ENCODE measurements at regions not wholly inside any gene's neighbourhood (a gene's known extent, or its start where the extent isn't known, plus 50 kb on each side); places are given as distances from the start of the nearest gene placed in this dataset.

DNA sequence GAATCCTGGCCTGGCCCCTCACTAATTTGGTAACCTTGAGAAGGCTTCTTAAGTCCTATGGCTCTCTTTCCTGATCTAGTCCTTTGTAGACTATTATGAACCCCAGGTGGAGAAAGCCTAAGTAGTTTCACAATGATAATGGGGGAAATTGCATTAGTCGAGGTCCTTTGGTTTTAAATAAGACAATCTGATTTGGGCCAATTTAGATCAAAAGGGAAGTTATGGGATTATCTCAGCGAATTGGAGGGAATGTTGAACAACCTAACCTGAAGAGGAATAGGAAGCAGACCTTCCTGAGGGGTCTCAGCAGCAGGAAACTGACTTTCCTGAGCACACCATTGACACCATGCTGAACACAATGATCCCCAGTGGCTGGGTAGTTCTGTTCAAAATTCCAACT lies 331.5 kb downstream of the PRDM5 start:
- no peak for TF ChIP-seq EZH2phosphoT487 (IDR thresholded peaks at IDR 0.05; ENCODE audit: borderline replicate concordance)
- TF ChIP-seq, protein P1, sequence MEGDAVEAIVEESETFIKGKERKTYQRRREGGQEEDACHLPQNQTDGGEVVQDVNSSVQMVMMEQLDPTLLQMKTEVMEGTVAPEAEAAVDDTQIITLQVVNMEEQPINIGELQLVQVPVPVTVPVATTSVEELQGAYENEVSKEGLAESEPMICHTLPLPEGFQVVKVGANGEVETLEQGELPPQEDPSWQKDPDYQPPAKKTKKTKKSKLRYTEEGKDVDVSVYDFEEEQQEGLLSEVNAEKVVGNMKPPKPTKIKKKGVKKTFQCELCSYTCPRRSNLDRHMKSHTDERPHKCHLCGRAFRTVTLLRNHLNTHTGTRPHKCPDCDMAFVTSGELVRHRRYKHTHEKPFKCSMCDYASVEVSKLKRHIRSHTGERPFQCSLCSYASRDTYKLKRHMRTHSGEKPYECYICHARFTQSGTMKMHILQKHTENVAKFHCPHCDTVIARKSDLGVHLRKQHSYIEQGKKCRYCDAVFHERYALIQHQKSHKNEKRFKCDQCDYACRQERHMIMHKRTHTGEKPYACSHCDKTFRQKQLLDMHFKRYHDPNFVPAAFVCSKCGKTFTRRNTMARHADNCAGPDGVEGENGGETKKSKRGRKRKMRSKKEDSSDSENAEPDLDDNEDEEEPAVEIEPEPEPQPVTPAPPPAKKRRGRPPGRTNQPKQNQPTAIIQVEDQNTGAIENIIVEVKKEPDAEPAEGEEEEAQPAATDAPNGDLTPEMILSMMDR (conservative IDR thresholded peaks at IDR 0.05; ENCODE audit: low read length) = no peak
- no peaks in the 10 kb centered on the region for H3K79me2 ChIP-seq (ENCODE audit: insufficient read depth, low read length)
- H4K20me1 ChIP-seq (ENCODE audit: insufficient read depth, low read length, poor library complexity, severe bottlenecking) = no peaks in the 10 kb centered on the region
- no peak overlapping the region for H3K4me3 ChIP-seq (ENCODE audit: low read length, poor library complexity, severe bottlenecking)
- no peaks in the 10 kb centered on the region for H3K4me1 ChIP-seq (ENCODE audit: insufficient read depth, low read length, poor library complexity, severe bottlenecking)
- H3K9me3 ChIP-seq (ENCODE audit: insufficient read depth, low read depth, low read length) = no peaks in the 10 kb centered on the region
- H2AFZ ChIP-seq (ENCODE audit: low read length) = no peak overlapping the region
- no peaks in the 10 kb centered on the region for H3F3A ChIP-seq (ENCODE audit: low read depth)
- H3K36me3 ChIP-seq (ENCODE audit: insufficient read depth, low read length) = no peaks in the 10 kb centered on the region
- no peaks in the 10 kb centered on the region for H3K9me2 ChIP-seq (replicated peaks; ENCODE audit: low read depth, low read length)
- H3K9ac ChIP-seq (ENCODE audit: low read depth, low read length, poor library complexity, severe bottlenecking) = no peak overlapping the region
- no peaks in the 10 kb centered on the region for H3K27me3 ChIP-seq (ENCODE audit: insufficient read depth, low read length, poor library complexity, severe bottlenecking)
- no peak overlapping the region for H3K4me2 ChIP-seq (ENCODE audit: low read depth, low read length, poor library complexity, severe bottlenecking)

DNA sequence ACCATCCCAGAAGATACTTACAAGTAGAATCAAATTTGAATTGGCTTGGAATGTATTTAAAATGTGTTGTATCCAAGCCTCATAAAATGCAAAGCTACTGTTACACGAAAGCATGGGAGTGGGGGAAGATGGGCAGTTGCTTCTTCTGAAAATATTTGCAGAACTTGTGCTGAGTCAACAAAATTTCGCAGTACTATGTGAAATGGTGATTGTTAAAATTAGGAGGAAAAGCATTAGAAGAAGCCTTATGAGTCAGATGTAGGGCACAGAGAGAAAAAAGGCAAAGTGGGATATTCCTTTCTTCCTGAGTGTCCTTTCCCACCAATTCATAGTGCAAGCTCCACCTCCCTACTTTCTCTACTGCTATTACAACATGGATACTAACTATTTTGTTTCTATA lies 332.7 kb downstream of the PRDM5 start:
- Histone ChIP-seq H3K79me2 (ENCODE audit: insufficient read depth, low read length) (no peaks in the 10 kb centered on the region), H3K4me1 (ENCODE audit: insufficient read depth, low read length, poor library complexity, severe bottlenecking) (no peaks in the 10 kb centered on the region), H3K9me2 (replicated peaks; ENCODE audit: low read depth, low read length) (no peaks in the 10 kb centered on the region), H3K9me3 (ENCODE audit: insufficient read depth, low read depth, low read length) (no peaks in the 10 kb centered on the region), H4K20me1 (ENCODE audit: insufficient read depth, low read length, poor library complexity, severe bottlenecking) (no peaks in the 10 kb centered on the region), H3K36me3 (ENCODE audit: insufficient read depth, low read length) (no peaks in the 10 kb centered on the region), H3K4me2 (ENCODE audit: low read depth, low read length, poor library complexity, severe bottlenecking) (no peak overlapping the region), H3F3A (ENCODE audit: low read depth) (no peaks in the 10 kb centered on the region), H3K4me3 (ENCODE audit: low read length, poor library complexity, severe bottlenecking) (no peak overlapping the region), H3K9ac (ENCODE audit: low read depth, low read length, poor library complexity, severe bottlenecking) (no peak overlapping the region), H3K27me3 (ENCODE audit: insufficient read depth, low read length, poor library complexity, severe bottlenecking) (no peaks in the 10 kb centered on the region), H2AFZ (ENCODE audit: low read length) (no peak overlapping the region)
- no peak for TF ChIP-seq EZH2phosphoT487 (IDR thresholded peaks at IDR 0.05; ENCODE audit: borderline replicate concordance)
- TF ChIP-seq, protein P1 (conservative IDR thresholded peaks at IDR 0.05; ENCODE audit: low read length) = no peak

DNA sequence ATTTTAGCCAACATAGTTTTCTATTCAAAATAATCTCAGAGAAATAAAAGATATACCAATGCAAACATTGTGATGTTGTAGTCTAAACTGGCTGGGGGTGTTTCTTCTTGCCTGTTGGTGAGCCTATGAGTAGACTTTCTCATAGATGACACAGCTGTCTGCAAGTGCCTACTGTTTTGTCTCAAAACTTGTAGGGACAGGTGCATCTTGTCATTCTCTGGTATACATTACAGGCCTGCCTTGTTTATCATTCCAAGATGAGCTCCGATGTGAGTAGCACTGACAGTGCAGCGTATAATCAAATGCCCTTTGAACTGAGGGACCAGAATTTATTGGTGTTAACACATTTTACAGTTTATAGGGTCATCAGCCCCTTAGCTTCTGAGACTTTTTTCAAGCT lies 353.8 kb downstream of the PRDM5 start:
- Histone ChIP-seq H3K79me2 (ENCODE audit: insufficient read depth, low read length) (no peaks in the 10 kb centered on the region), H2AFZ (ENCODE audit: low read length) (no peak overlapping the region), H3K27me3 (ENCODE audit: insufficient read depth, low read length, poor library complexity, severe bottlenecking) (no peaks in the 10 kb centered on the region), H3K9ac (ENCODE audit: low read depth, low read length, poor library complexity, severe bottlenecking) (no peak overlapping the region), H3F3A (ENCODE audit: low read depth) (no peaks in the 10 kb centered on the region), H3K4me2 (ENCODE audit: low read depth, low read length, poor library complexity, severe bottlenecking) (no peak overlapping the region), H3K4me3 (ENCODE audit: low read length, poor library complexity, severe bottlenecking) (no peak overlapping the region), H3K9me3 (ENCODE audit: insufficient read depth, low read depth, low read length) (no peaks in the 10 kb centered on the region), H3K9me2 (replicated peaks; ENCODE audit: low read depth, low read length) (no peaks in the 10 kb centered on the region), H3K4me1 (ENCODE audit: insufficient read depth, low read length, poor library complexity, severe bottlenecking) (no peaks in the 10 kb centered on the region), H4K20me1 (ENCODE audit: insufficient read depth, low read length, poor library complexity, severe bottlenecking) (no peaks in the 10 kb centered on the region), H3K36me3 (ENCODE audit: insufficient read depth, low read length) (no peaks in the 10 kb centered on the region)
- TF ChIP-seq, protein P1 (conservative IDR thresholded peaks at IDR 0.05; ENCODE audit: low read length) = no peak
- TF ChIP-seq EZH2phosphoT487 (IDR thresholded peaks at IDR 0.05; ENCODE audit: borderline replicate concordance) = no peak

Data from Loucy (cell line).